Adrenal gland (tissue), 9 donors: ENCODE measurements at regions not wholly inside any gene's neighbourhood (a gene's known extent, or its start where the extent isn't known, plus 50 kb on each side); places are given as distances from the start of the nearest gene placed in this dataset.
"Not testable (repeated sequence)": the region's sequence is repeated elsewhere in the genome, so short reads cannot be mapped to it uniquely, and the experiment has no call there.

ENCODE experiments used
- DNase-seq, 7 donors: peaks; one replicate each; pipeline ENCODE4 v3.0.0-alpha.2; 2019 to 2020
- H3K27ac ChIP-seq, 5 donors: fragments of 200-600 bp; sonication (generic) in 4 of 5; 1 replicate in 3 of 5; 2 replicates in 2 of 5; pipeline versions ENCODE4 v1.5.1 to v1.8.0; 2016 to 2020; ENCODE audit warnings: mild to moderate bottlenecking in 1 of 5
- H3K27me3 ChIP-seq: fragments of 200-600 bp; 2 replicates; pipeline ENCODE4 v1.8.0; 2021
- H3K36me3 ChIP-seq, 2 donors: fragments of 200-600 bp; replicated peaks in 1 of 2; 1 replicate in 1 of 2; 2 replicates in 1 of 2; pipeline versions ENCODE4 v1.5.1 to v1.8.0; 2018 to 2022
- H3K4me1 ChIP-seq, 2 donors: fragments of 200-600 bp; replicated peaks in 1 of 2; 1 replicate in 1 of 2; 2 replicates in 1 of 2; pipeline versions ENCODE4 v1.5.1 to v1.8.0; 2018 to 2021
- H3K4me3 ChIP-seq, 4 donors: fragments of 200-600 bp; sonication (generic) in 3 of 4; one replicate each; pipeline ENCODE4 v1.5.1; 2016 to 2018
- H3K9me3 ChIP-seq, 3 donors: fragments of 200-600 bp; sonication (generic) in 1 of 3; replicated peaks in 1 of 3; 1 replicate in 2 of 3; 2 replicates in 1 of 3; pipeline versions ENCODE4 v1.5.1 to v1.8.0; 2016 to 2021
- CTCF ChIP-seq, 6 experiments: fragments of 450-650 bp in 4 of 6; fragments of 200-600 bp in 2 of 6; sonication (generic) in 1 of 6; IDR thresholded peaks; 1 replicate in 5 of 6; 2 replicates in 1 of 6; pipeline versions ENCODE4 v1.5.1 to v1.8.0; 2016 to 2021; ENCODE audit warnings: antibody characterized with exemption in 6 of 6, mild to moderate bottlenecking in 2 of 6, moderate library complexity in 1 of 6
- POLR2A ChIP-seq, 2 donors: fragments of 450-650 bp; IDR thresholded peaks; one replicate each; pipeline ENCODE4 v1.6.1; 2017; ENCODE audit warnings: antibody characterized with exemption in 2 of 2, mild to moderate bottlenecking in 2 of 2, moderate library complexity in 1 of 2
- WGBS, 4 donors: extraction: QIAGEN DNeasy Blood & Tissue Kit in 2 of 4; methylation state at CpG; one replicate each; pipeline versions ENCODE4 v1.1.5 to v1.1.7; 2013 to 2017; 5-methylcytosine and 5-hydroxymethylcytosine counted together
- intact Hi-C, 2 donors: fragments of 100-400 bp; cut with DNase I; formaldehyde crosslinking; loops; one replicate each; pipeline versions ENCODE4 v1.14.1 to v1.15.0; 2022 to 2023
- donor health status: healthy with polysubstance abuse.
- donor health status: Bipolar disorder and iron deficiency.
- donor health status: DM: yes; HTN: yes; CAD: no.
- donor health status: DM: no; HTN: no; CAD: no.
- donor health status: DM: no; HTN: no; CAD: no.

DNA sequence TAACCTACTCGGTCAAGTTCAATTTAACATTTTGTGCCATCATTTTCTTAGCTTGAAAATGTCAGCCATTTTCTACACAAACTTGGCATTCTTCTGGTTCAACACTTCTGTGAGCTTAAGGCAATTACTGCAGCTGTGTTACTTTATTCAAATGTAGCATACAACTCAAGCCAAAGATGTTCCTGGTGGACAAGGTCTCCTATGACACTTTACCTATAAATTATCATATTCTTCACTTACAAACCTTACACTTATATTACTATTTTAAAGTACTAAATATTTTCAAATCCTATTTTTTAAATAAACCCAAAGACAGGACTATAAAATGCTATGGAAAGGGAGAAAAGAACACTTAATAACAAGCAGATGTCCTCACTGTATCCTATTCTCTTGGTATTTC is 1045.3 kb downstream of the TSN start:
- intact Hi-C loops: no loop called here
- WGBS, 4 donors: 82 to 91% (median 86%) methylated on average over 1 of the region's 1 CpG

GRCh38 chr2:122804494-122804893 is 1049.0 kb downstream of the TSN start:
- H3K4me1 ChIP-seq: no peaks in the 10 kb centered on the region
- TF ChIP-seq POLR2A (IDR thresholded peaks at IDR 0.05) (no peak), CTCF (IDR thresholded peaks at IDR 0.05) (no peak)
- no peaks in the 10 kb centered on the region for H3K9me3 ChIP-seq
- 77 to 86% (median 82%) methylated on average over 4 of the region's 4 CpGs for WGBS, 4 donors
- H3K36me3 ChIP-seq: no peaks in the 10 kb centered on the region
- H3K4me3 ChIP-seq: no peak overlapping the region
- intact Hi-C loops: no loop called here
- no peak overlapping the region for H3K27ac ChIP-seq
- no peaks in the 10 kb centered on the region for H3K27me3 ChIP-seq
- DNase-seq: no peak

More for the DNA sequence above, 1045.3 kb downstream of the TSN start:
- no peaks in the 10 kb centered on the region for H3K27me3 ChIP-seq
- TF ChIP-seq CTCF (IDR thresholded peaks at IDR 0.05) (no peak), POLR2A (IDR thresholded peaks at IDR 0.05) (no peak)
- H3K36me3 ChIP-seq: no peaks in the 10 kb centered on the region
- H3K4me1 ChIP-seq: no peaks in the 10 kb centered on the region
- H3K4me3 ChIP-seq: no peak overlapping the region
- DNase-seq: no peak
- no peak overlapping the region for H3K27ac ChIP-seq
- no peaks in the 10 kb centered on the region for H3K9me3 ChIP-seq

GRCh38 chr2:122805346-122805745 is 1049.9 kb downstream of the TSN start:
- DNase-seq: no peak
- Histone ChIP-seq H3K4me3 (no peak overlapping the region), H3K4me1 (no peaks in the 10 kb centered on the region), H3K36me3 (no peaks in the 10 kb centered on the region), H3K27me3 (no peaks in the 10 kb centered on the region), H3K9me3 (no peaks in the 10 kb centered on the region), H3K27ac (no peak overlapping the region)
- TF ChIP-seq CTCF (IDR thresholded peaks at IDR 0.05) (no peak), POLR2A (IDR thresholded peaks at IDR 0.05) (no peak)
- intact Hi-C loops: no loop called here
- WGBS, 4 donors: 87 to 91% (median 89%) methylated on average over 3 of the region's 3 CpGs

DNA sequence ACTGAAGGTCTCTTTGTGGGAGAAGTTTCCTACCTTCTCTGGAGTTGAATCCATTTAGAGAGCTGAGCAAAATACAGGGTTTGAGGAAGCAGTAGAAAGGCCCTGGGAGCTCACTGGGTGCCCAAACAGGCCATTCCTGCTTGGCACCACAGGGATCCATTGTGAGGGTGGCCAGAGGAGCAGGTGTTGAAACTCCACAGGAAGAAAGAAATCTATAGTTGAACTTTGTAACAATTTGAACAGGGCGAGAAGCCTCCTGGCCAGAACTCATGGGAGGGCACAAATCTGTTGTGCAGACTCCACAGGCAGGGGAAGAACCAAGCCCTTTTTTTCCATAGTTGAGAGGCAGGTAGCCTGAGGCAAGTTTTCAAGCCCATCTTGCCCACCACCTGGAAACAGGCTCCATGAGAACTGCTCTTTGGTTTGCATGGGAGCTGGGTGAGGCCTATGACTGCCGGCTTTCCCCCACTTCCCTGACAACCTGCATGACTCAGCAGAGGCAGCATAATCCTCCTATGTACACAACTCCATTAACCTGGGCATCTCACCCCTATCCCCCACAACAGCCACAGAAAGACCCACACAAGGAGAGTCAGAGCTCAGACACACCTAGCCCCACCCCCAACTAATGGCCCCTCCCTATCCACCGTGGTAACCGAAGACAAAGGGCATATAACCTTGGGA is 1053.0 kb downstream of the TSN start:
- no peak overlapping the region for H3K4me3 ChIP-seq
- H3K4me1 ChIP-seq: no peaks in the 10 kb centered on the region
- H3K36me3 ChIP-seq: no peaks in the 10 kb centered on the region
- 82 to 92% (median 85%) methylated on average over 3 to 4 of the region's 4 CpGs for WGBS, 4 donors
- no peak for TF ChIP-seq POLR2A (IDR thresholded peaks at IDR 0.05)
- TF ChIP-seq CTCF (IDR thresholded peaks at IDR 0.05): no peak
- DNase-seq: no peak
- H3K27me3 ChIP-seq: no peaks in the 10 kb centered on the region
- intact Hi-C loops: no loop called here
- H3K9me3 ChIP-seq: no peaks in the 10 kb centered on the region
- no peak overlapping the region for H3K27ac ChIP-seq

- H3K9me3 ChIP-seq, intact Hi-C loops, DNase-seq, H3K27me3 ChIP-seq, H3K36me3 ChIP-seq, H3K27ac ChIP-seq, H3K4me3 ChIP-seq, H3K4me1 ChIP-seq: not testable (repeated sequence)
- 58 to 86% (median 70%) methylated on average over 4 of the region's 4 CpGs for WGBS, 4 donors
These were observed 1056.8 kb downstream of the TSN start for GRCh38 chr2:122812214-122812613.
